Amygdala (tissue), 56 donors: ENCODE measurements at regions not wholly inside any gene's neighbourhood (a gene's known extent, or its start where the extent isn't known, plus 50 kb on each side); places are given as distances from the start of the nearest gene placed in this dataset.
A peak's percentile ranks its signal among the peaks of the same experiment; 100 is the strongest.
"Not testable (repeated sequence)": the region's sequence is repeated elsewhere in the genome, so short reads cannot be mapped to it uniquely, and the experiment has no call there.

ENCODE experiments used
- DNase-seq, 56 donors: peaks; one replicate each; lab custom pipeline; 2025; lab: John Stamatoyannopoulos, UW

GRCh38 chr14:27485193-27485592, 887.4 kb upstream of the NOVA1 start:
- DNase-seq: no peak

GRCh38 chr14:27506272-27506671, 908.4 kb upstream of the NOVA1 start:
- DNase-seq: no peak

GRCh38 chr14:27528328-27528727, 930.5 kb upstream of the NOVA1 start:
- DNase-seq: no peak

GRCh38 chr14:27536748-27537147, 938.9 kb upstream of the NOVA1 start:
- no peak for DNase-seq

- DNase-seq: no peak
Measured at GRCh38 chr14:27546111-27546510, 948.3 kb upstream of the NOVA1 start.

- DNase-seq: peak in 1 of 56 donors; percentile 1
Measured at GRCh38 chr14:27553790-27554189, 956.0 kb upstream of the NOVA1 start.

- DNase-seq: no peak
Measured at GRCh38 chr14:27557445-27557844, 959.6 kb upstream of the NOVA1 start.

GRCh38 chr14:27559848-27560247, 962.0 kb upstream of the NOVA1 start:
- DNase-seq: no peak

- DNase-seq: no peak
Measured at GRCh38 chr14:27566843-27567382, 969.1 kb upstream of the NOVA1 start.

- no peak for DNase-seq
Measured at GRCh38 chr14:27573018-27573417, 975.2 kb upstream of the NOVA1 start.

- no peak for DNase-seq
Measured at GRCh38 chr14:27587103-27587502, 989.3 kb upstream of the NOVA1 start.

- no peak for DNase-seq
Measured at GRCh38 chr14:27605282-27605681, 1007.4 kb upstream of the NOVA1 start.

GRCh38 chr14:27608377-27608776, 1010.5 kb upstream of the NOVA1 start:
- no peak for DNase-seq

- DNase-seq: no peak
Measured at GRCh38 chr14:27612121-27612520, 1014.3 kb upstream of the NOVA1 start.

- no peak for DNase-seq
Measured at GRCh38 chr14:27613102-27613501, 1015.3 kb upstream of the NOVA1 start.

GRCh38 chr14:27623782-27624181, 1025.9 kb upstream of the NOVA1 start:
- no peak for DNase-seq

- no peak for DNase-seq
Measured at GRCh38 chr14:27634056-27634970, 1036.5 kb upstream of the NOVA1 start.

GRCh38 chr14:27640688-27641087, 1042.9 kb upstream of the NOVA1 start:
- not testable (repeated sequence) for DNase-seq

GRCh38 chr14:27642251-27642866, 1044.5 kb upstream of the NOVA1 start:
- no peak for DNase-seq

- no peak for DNase-seq
Measured at GRCh38 chr14:27660683-27661082, 1062.8 kb upstream of the NOVA1 start.

- no peak for DNase-seq
Measured at GRCh38 chr14:27668531-27668930, 1070.7 kb upstream of the NOVA1 start.

GRCh38 chr14:27672047-27672446, 1074.2 kb upstream of the NOVA1 start:
- DNase-seq: no peak
